ENCODE measurements at regions not wholly inside any gene's neighbourhood (a gene's known extent, or its start where the extent isn't known, plus 50 kb on each side); places are given as distances from the start of the nearest gene placed in this dataset.

- Histone ChIP-seq H3K27me3 (ENCODE audit: insufficient read depth, low read length, poor library complexity) (no peaks in the 10 kb centered on the region), H3K27ac (ENCODE audit: low read length) (no peak overlapping the region), H3K9ac (ENCODE audit: low read depth, low read length) (no peak overlapping the region)
Measured at GRCh38 chr14:87623616-87624015, 369.4 kb downstream of the GALC start.

GRCh38 chr14:87617079-87617478 is 375.9 kb downstream of the GALC start:
- no peak for ATAC-seq (ENCODE audit: insufficient read depth, low read depth)
- H3K27ac ChIP-seq (ENCODE audit: low read length), result no peak overlapping the region
- peaks cover 9% of the 10 kb centered on the region for H3K9me3 ChIP-seq (ENCODE audit: insufficient read depth, low read length, severe bottlenecking)
- no peak for DNase-seq
- no peaks in the 10 kb centered on the region for H3K79me2 ChIP-seq (ENCODE audit: insufficient read depth, low read length)
- no peak overlapping the region for H3K4me3 ChIP-seq (ENCODE audit: low read depth in 1 of 2, low read length in 2 of 2)
- H3K9ac ChIP-seq (ENCODE audit: low read depth, low read length), result no peak overlapping the region
- H3K4me1 ChIP-seq (ENCODE audit: insufficient read depth, low read length), result no peaks in the 10 kb centered on the region
- H2AFZ ChIP-seq (ENCODE audit: low read depth, low read length), result no peak overlapping the region
- H3K27me3 ChIP-seq (ENCODE audit: insufficient read depth, low read length, poor library complexity), result no peaks in the 10 kb centered on the region
- H3K36me3 ChIP-seq (ENCODE audit: insufficient read depth, low read length), result no peaks in the 10 kb centered on the region
- H3K4me2 ChIP-seq (ENCODE audit: insufficient read depth, low read length), result no peak overlapping the region
- TF ChIP-seq EZH2 (IDR thresholded peaks at IDR 0.05; ENCODE audit: borderline replicate concordance, low read depth, low read length, severe bottlenecking) (no peak), CTCF (IDR thresholded peaks at IDR 0.05; ENCODE audit: borderline replicate concordance, extremely low read depth, low read length, poor library complexity, severe bottlenecking) (no peak)
- no peaks in the 10 kb centered on the region for H4K20me1 ChIP-seq (ENCODE audit: insufficient read depth, low read length)

More at GRCh38 chr14:87623616-87624015, 369.4 kb downstream of the GALC start:
- H2AFZ ChIP-seq (ENCODE audit: low read depth, low read length), result no peak overlapping the region
- H4K20me1 ChIP-seq (ENCODE audit: insufficient read depth, low read length), result no peaks in the 10 kb centered on the region
- peaks cover 9% of the 10 kb centered on the region for H3K9me3 ChIP-seq (ENCODE audit: insufficient read depth, low read length, severe bottlenecking)
- ATAC-seq (ENCODE audit: insufficient read depth, low read depth), result no peak
- H3K36me3 ChIP-seq (ENCODE audit: insufficient read depth, low read length), result no peaks in the 10 kb centered on the region
- H3K4me1 ChIP-seq (ENCODE audit: insufficient read depth, low read length), result no peaks in the 10 kb centered on the region
- no peaks in the 10 kb centered on the region for H3K79me2 ChIP-seq (ENCODE audit: insufficient read depth, low read length)
- no peak for TF ChIP-seq CTCF (IDR thresholded peaks at IDR 0.05; ENCODE audit: borderline replicate concordance, extremely low read depth, low read length, poor library complexity, severe bottlenecking)
- TF ChIP-seq EZH2 (IDR thresholded peaks at IDR 0.05; ENCODE audit: borderline replicate concordance, low read depth, low read length, severe bottlenecking), result no peak
- no peak for DNase-seq
- H3K4me3 ChIP-seq (ENCODE audit: low read depth in 1 of 2, low read length in 2 of 2), result no peak overlapping the region
- H3K4me2 ChIP-seq (ENCODE audit: insufficient read depth, low read length), result no peak overlapping the region

- H2AFZ ChIP-seq (ENCODE audit: low read depth, low read length), result no peak overlapping the region
- H3K27me3 ChIP-seq (ENCODE audit: insufficient read depth, low read length, poor library complexity), result no peaks in the 10 kb centered on the region
- H3K27ac ChIP-seq (ENCODE audit: low read length), result no peak overlapping the region
- H3K4me2 ChIP-seq (ENCODE audit: insufficient read depth, low read length), result no peak overlapping the region
- no peaks in the 10 kb centered on the region for H3K36me3 ChIP-seq (ENCODE audit: insufficient read depth, low read length)
- peaks cover 1% of the 10 kb centered on the region for H3K9me3 ChIP-seq (ENCODE audit: insufficient read depth, low read length, severe bottlenecking)
- peak; percentile 81 for ATAC-seq (ENCODE audit: insufficient read depth, low read depth)
- H4K20me1 ChIP-seq (ENCODE audit: insufficient read depth, low read length), result no peaks in the 10 kb centered on the region
- no peaks in the 10 kb centered on the region for H3K79me2 ChIP-seq (ENCODE audit: insufficient read depth, low read length)
- no peak for TF ChIP-seq EZH2 (IDR thresholded peaks at IDR 0.05; ENCODE audit: borderline replicate concordance, low read depth, low read length, severe bottlenecking)
- TF ChIP-seq CTCF (IDR thresholded peaks at IDR 0.05; ENCODE audit: borderline replicate concordance, extremely low read depth, low read length, poor library complexity, severe bottlenecking), result peak; percentile 76
- no peak overlapping the region for H3K9ac ChIP-seq (ENCODE audit: low read depth, low read length)
- H3K4me1 ChIP-seq (ENCODE audit: insufficient read depth, low read length), result no peaks in the 10 kb centered on the region
- no peak overlapping the region for H3K4me3 ChIP-seq (ENCODE audit: low read depth in 1 of 2, low read length in 2 of 2)
- DNase-seq, result peak; percentile 58
Measured at GRCh38 chr14:87615822-87616679, 376.9 kb downstream of the GALC start.
